ENCODE measurements at regions not wholly inside any gene's neighbourhood (a gene's known extent, or its start where the extent isn't known, plus 50 kb on each side); places are given as distances from the start of the nearest gene placed in this dataset.
"Not testable (repeated sequence)": the region's sequence is repeated elsewhere in the genome, so short reads cannot be mapped to it uniquely, and the experiment has no call there.

GRCh38 chr4:77263247-77263646, 106.2 kb downstream of the CCNG2 start:
- DNase-seq (ENCODE audit: extremely low spot score in 2 of 2), result no peak
- no peak overlapping the region for H3K4me3 ChIP-seq
- H3K4me1 ChIP-seq, result no peaks in the 10 kb centered on the region
- no peaks in the 10 kb centered on the region for H3K36me3 ChIP-seq
- intact Hi-C loops (cut with DNase I), result no loop called here
- TF ChIP-seq CTCF (IDR thresholded peaks at IDR 0.05) (no peak), POLR2A (IDR thresholded peaks at IDR 0.05) (no peak), POLR2AphosphoS5 (IDR thresholded peaks at IDR 0.05; ENCODE audit: insufficient read depth in 1 of 2, low read depth in 1 of 2) (no peak)
- H3K27ac ChIP-seq, result no peak overlapping the region
- no peaks in the 10 kb centered on the region for H3K27me3 ChIP-seq
- H3K9me3 ChIP-seq, result no peaks in the 10 kb centered on the region

- H3K36me3 ChIP-seq; H3K27ac ChIP-seq; H3K27me3 ChIP-seq; H3K9me3 ChIP-seq; H3K4me3 ChIP-seq; intact Hi-C loops (cut with DNase I); H3K4me1 ChIP-seq; DNase-seq (ENCODE audit: extremely low spot score in 2 of 2): not testable (repeated sequence)
Observed at GRCh38 chr4:77263976-77264375, 107.0 kb downstream of the CCNG2 start.

- DNase-seq (ENCODE audit: extremely low spot score in 2 of 2), result no peak
- TF ChIP-seq POLR2A (IDR thresholded peaks at IDR 0.05) (no peak), CTCF (IDR thresholded peaks at IDR 0.05) (no peak), POLR2AphosphoS5 (IDR thresholded peaks at IDR 0.05; ENCODE audit: insufficient read depth in 1 of 2, low read depth in 1 of 2) (no peak)
- H3K4me1 ChIP-seq, result no peaks in the 10 kb centered on the region
- H3K9me3 ChIP-seq, result no peaks in the 10 kb centered on the region
- no peaks in the 10 kb centered on the region for H3K27me3 ChIP-seq
- H3K4me3 ChIP-seq, result no peak overlapping the region
- no peak overlapping the region for H3K27ac ChIP-seq
- no peaks in the 10 kb centered on the region for H3K36me3 ChIP-seq
- intact Hi-C loops (cut with DNase I), result no loop called here
Observed at GRCh38 chr4:77264826-77265225, 107.8 kb downstream of the CCNG2 start.

- Histone ChIP-seq H3K9me3 (no peaks in the 10 kb centered on the region), H3K27me3 (no peaks in the 10 kb centered on the region), H3K27ac (no peak overlapping the region), H3K4me1 (no peaks in the 10 kb centered on the region), H3K4me3 (no peak overlapping the region), H3K36me3 (no peaks in the 10 kb centered on the region)
- intact Hi-C loops (cut with DNase I), result no loop called here
- TF ChIP-seq POLR2A (IDR thresholded peaks at IDR 0.05) (no peak), CTCF (IDR thresholded peaks at IDR 0.05) (no peak), POLR2AphosphoS5 (IDR thresholded peaks at IDR 0.05; ENCODE audit: insufficient read depth in 1 of 2, low read depth in 1 of 2) (no peak)
- no peak for DNase-seq (ENCODE audit: extremely low spot score in 2 of 2)
Observed at GRCh38 chr4:77268108-77268507, 111.1 kb downstream of the CCNG2 start.

- intact Hi-C loops (cut with DNase I), result no loop called here
- Histone ChIP-seq H3K4me1 (no peaks in the 10 kb centered on the region), H3K27me3 (no peaks in the 10 kb centered on the region), H3K27ac (no peak overlapping the region), H3K36me3 (no peaks in the 10 kb centered on the region), H3K4me3 (no peak overlapping the region), H3K9me3 (no peaks in the 10 kb centered on the region)
- TF ChIP-seq POLR2A (IDR thresholded peaks at IDR 0.05), result no peak
- TF ChIP-seq POLR2AphosphoS5 (IDR thresholded peaks at IDR 0.05; ENCODE audit: insufficient read depth in 1 of 2, low read depth in 1 of 2), result no peak
- no peak for TF ChIP-seq CTCF (IDR thresholded peaks at IDR 0.05)
- DNase-seq (ENCODE audit: extremely low spot score in 2 of 2), result no peak
Observed at GRCh38 chr4:77269505-77269904, 112.5 kb downstream of the CCNG2 start.

- Histone ChIP-seq H3K36me3 (no peaks in the 10 kb centered on the region), H3K27me3 (no peaks in the 10 kb centered on the region), H3K27ac (no peak overlapping the region), H3K4me3 (no peak overlapping the region), H3K9me3 (no peaks in the 10 kb centered on the region), H3K4me1 (no peaks in the 10 kb centered on the region)
- intact Hi-C loops (cut with DNase I), result no loop called here
- DNase-seq (ENCODE audit: extremely low spot score in 2 of 2), result no peak
- TF ChIP-seq POLR2AphosphoS5 (IDR thresholded peaks at IDR 0.05; ENCODE audit: insufficient read depth in 1 of 2, low read depth in 1 of 2) (no peak), POLR2A (IDR thresholded peaks at IDR 0.05) (no peak), CTCF (IDR thresholded peaks at IDR 0.05) (no peak)
Observed at GRCh38 chr4:77273412-77273811, 116.4 kb downstream of the CCNG2 start.

GRCh38 chr4:77279114-77279513, 122.1 kb downstream of the CCNG2 start:
- intact Hi-C loops (cut with DNase I); H3K9me3 ChIP-seq; DNase-seq (ENCODE audit: extremely low spot score in 2 of 2): not testable (repeated sequence)

More at GRCh38 chr4:77279114-77279513, 122.1 kb downstream of the CCNG2 start:
- H3K27ac ChIP-seq, H3K4me1 ChIP-seq, H3K4me3 ChIP-seq, H3K27me3 ChIP-seq, H3K36me3 ChIP-seq: not testable (repeated sequence)

Measured in vagina (tissue), 2 donors.